Rectal smooth muscle tissue (tissue), 1 donor: ENCODE measurements at regions not wholly inside any gene's neighbourhood (a gene's known extent, or its start where the extent isn't known, plus 50 kb on each side); places are given as distances from the start of the nearest gene placed in this dataset.

Experiments used
- H3K27ac ChIP-seq: one replicate; pipeline ENCODE4 v1.7.0; 2013; ENCODE audit warnings: low read depth, low read length, inconsistent platforms
- H3K27me3 ChIP-seq: one replicate; pipeline ENCODE4 v1.7.0; 2013; ENCODE audit warnings: low read length; ENCODE audit not compliant: control insufficient read depth, insufficient read depth
- H3K36me3 ChIP-seq: one replicate; pipeline ENCODE4 v1.7.0; 2013; ENCODE audit warnings: low read length; ENCODE audit not compliant: control insufficient read depth, insufficient read depth
- H3K4me1 ChIP-seq: one replicate; pipeline ENCODE4 v1.7.0; 2013; ENCODE audit warnings: low read length; ENCODE audit not compliant: control insufficient read depth, insufficient read depth
- H3K4me3 ChIP-seq: one replicate; pipeline ENCODE4 v1.7.0; 2013; ENCODE audit warnings: low read length
- H3K9ac ChIP-seq: one replicate; pipeline ENCODE4 v1.7.0; 2013; ENCODE audit warnings: low read length

DNA sequence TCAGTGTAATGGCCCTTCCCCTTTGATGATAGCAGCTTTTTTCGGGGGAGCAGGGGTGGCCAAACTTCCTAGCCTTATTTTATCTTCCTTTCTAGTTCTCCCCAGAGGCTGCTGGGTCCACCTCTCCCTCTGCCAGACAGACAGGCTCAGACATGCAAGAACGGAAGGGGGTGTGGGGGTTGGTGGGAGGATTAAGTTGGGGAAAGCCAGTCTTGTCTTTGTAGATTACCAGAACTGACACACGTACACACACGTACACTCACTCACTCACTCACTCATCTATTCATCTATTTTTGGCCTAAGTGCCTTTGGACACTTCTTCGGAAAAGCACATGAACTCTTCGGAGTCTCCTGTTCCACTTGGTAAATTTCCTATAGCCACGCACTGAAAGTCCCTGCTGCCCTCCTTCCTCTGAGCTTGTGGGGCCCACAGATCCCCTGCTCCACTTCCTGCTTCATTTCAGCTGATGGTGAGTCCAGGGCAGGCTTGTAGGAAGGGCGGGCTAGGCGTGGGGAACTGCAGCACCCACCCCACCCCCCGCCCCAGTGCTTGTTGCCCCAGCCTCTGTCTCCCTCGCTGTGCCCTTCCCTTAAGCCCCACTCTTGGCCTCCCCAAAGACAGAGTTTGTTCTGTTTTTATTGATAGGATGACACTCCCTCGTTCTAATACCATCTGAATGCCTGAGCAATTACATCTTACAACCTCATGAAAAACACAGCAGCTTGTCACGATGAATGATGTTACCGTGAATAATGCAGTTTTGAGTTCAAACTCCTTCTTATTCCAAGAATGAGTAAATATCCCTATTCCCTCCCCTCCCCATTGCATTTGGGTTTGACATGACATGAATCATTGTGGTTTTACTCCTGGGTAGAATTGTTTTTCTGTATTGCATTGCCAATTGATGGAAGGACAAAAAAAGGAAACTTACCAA, 60.7 kb upstream of the ATP5PO start:
- Histone ChIP-seq H3K4me1 (no peaks in the 10 kb centered on the region), H3K9ac (no peak overlapping the region), H3K4me3 (no peak overlapping the region), H3K36me3 (no peaks in the 10 kb centered on the region), H3K27me3 (no peaks in the 10 kb centered on the region), H3K27ac (no peak overlapping the region)

DNA sequence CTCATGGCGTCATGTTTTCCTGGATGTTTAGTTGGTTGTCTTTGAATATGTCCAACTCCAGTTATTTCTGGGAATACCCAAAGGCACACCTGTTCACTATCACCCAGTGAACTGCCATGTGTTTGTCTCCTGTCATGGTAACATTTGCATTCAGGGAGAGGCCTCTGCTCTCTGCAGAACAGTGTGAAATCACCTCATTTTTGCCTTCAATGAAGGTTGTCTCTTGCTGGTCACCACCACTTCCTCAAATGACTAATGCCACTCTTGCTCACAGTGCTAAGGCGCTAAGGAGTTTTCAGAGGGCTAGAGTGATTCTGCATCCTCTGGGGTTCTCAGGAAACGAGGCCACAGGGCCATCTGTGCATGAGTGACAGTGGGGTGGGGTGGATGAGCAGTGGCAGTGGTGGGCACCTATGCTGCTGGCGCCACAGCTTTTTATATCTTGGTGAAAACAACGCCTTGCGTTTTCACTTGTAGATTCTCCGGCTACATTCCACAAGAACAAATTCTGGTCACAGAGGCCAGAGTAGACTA, 60.0 kb upstream of the ATP5PO start:
- H3K4me3 ChIP-seq: no peak overlapping the region
- H3K27me3 ChIP-seq: no peaks in the 10 kb centered on the region
- no peak overlapping the region for H3K9ac ChIP-seq
- no peak overlapping the region for H3K27ac ChIP-seq
- H3K4me1 ChIP-seq: no peaks in the 10 kb centered on the region
- no peaks in the 10 kb centered on the region for H3K36me3 ChIP-seq

DNA sequence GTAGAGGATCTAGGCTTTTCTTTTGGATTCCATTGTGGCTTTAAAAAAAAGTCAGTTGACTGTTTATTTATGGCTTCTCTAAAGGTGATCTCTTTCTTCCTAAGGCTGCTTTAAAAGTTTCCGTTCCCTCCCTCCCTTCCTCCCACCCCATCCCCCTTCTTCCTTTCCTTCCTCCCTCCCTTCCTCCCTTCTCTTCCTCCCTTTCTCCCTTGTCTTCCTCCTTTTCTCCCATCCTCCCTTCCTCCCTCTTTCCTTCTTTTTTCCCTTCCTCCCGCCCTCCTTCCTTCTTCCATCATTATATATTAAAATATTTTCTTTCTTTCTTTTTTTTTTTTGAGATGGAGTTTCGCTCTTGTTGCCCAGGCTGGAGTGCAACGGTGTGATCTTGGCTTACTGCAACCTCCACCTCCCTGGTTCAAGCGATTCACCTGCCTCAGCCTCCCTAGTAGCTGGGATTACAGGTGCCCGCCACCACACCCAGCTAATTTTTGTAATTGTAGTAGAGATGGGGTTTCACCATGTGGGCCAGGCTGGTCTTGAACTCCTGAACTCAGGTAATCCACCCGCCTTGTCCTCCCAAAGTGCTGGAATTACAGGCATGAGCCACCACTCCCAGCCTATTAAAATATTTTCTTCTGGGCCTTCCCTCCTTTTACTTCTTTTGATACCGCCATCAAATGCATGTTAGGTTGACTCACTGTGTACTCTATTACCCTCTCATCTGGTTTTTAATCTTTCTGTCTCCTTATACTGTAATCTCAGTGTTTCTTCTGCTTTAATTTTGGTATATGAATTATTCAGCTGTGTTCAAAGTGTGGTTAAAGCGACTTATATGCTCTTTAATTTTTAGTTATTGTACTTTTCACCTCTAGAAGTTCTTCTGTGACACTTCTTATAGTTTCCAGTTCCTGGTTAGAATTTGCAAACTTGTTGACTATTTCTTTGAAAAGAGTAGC, 59.2 kb upstream of the ATP5PO start:
- Histone ChIP-seq H3K4me1 (no peaks in the 10 kb centered on the region), H3K9ac (no peak overlapping the region), H3K36me3 (no peaks in the 10 kb centered on the region), H3K27ac (no peak overlapping the region), H3K27me3 (no peaks in the 10 kb centered on the region), H3K4me3 (no peak overlapping the region)

DNA sequence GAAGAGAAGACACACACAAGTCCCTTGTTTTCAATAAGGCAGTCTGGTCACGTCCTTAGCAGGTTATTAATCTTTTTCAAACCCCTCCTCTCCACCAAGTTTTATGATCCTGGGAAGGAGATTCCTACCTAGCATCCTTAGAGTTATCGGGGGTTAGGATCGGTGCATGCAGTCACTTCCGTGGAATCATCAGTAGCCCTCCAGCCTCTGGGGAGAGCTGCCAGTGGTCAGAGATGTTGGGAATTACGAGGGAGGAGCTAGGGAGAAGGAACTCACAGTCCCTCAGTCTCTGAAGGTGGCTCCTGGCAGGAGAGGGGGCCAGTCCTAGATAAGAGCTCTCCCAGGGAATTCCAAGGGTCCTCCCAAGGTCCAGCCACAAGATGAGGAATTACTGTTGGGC, 57.7 kb upstream of the ATP5PO start:
- no peaks in the 10 kb centered on the region for H3K4me1 ChIP-seq

DNA sequence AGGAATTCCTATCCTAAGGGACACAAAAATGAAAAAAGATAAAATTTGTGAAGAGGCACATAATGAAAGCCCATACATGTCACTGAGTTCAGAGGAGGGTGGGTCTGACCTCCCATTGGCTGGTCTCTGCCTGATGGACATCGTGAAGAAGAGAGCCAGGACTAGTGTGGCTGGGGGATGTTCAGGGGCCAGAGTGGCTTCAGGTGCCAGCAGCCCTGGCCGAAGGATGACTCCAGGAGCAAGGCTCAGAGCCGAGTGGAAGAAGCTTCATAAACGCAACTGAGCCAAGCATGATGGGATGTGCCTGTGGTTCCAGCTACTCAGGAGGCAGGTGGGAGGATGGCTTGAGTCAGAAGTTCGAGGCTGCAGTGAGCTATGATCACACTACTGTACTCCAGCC, 56.9 kb upstream of the ATP5PO start:
- Histone ChIP-seq H3K9ac (no peak overlapping the region), H3K4me1 (no peaks in the 10 kb centered on the region), H3K27ac (no peak overlapping the region), H3K36me3 (no peaks in the 10 kb centered on the region), H3K4me3 (no peak overlapping the region), H3K27me3 (no peaks in the 10 kb centered on the region)

More for the DNA sequence above, 57.7 kb upstream of the ATP5PO start:
- Histone ChIP-seq H3K27ac (no peak overlapping the region), H3K27me3 (no peaks in the 10 kb centered on the region), H3K9ac (no peak overlapping the region), H3K36me3 (no peaks in the 10 kb centered on the region), H3K4me3 (no peak overlapping the region)

DNA sequence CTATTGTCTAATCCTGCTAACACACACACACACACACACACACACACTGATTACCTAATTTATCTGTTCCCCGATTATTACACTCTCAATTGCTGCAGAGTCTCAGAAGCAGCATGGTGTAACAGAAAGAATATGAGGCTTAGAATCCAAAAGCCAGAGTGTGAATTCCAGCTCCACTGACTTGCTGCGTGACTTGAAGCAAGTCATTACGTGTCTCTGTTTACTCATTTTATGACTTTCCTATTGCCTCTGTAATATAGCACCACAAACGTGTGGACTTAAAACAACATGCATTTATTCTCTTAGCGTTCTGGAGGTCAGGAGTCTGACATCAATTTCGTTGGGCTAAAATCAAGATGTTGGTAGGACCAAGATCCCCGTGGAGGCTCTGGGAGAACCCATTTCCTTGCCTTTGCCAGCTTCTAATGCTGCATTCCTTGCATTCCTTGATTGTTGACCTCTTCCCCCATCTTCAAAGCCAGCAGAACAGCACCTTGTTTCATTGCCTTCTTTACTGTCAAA, 55.9 kb upstream of the ATP5PO start:
- no peak overlapping the region for H3K27ac ChIP-seq
- H3K36me3 ChIP-seq: no peaks in the 10 kb centered on the region

DNA sequence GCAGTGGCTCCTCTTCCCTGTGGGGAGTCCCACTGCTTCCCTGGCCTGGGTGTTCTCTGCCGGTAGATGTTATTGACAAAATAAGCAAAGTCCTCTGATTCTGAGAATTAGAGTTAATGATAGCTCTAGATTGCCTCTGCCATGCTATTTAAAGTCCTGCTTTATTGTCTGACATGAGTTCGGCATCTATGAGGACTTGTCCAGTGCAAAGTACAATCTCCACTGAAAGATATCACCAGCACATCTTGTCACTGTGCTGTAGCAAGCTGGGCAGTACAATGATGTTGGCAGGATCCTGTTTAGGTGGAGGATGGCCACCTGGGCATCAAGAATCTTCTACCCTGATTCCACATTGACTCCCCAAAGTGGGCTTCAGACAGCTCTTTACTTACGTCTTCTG, 54.0 kb upstream of the ATP5PO start:
- Histone ChIP-seq H3K4me3 (no peak overlapping the region), H3K36me3 (no peaks in the 10 kb centered on the region), H3K27me3 (no peaks in the 10 kb centered on the region), H3K4me1 (no peaks in the 10 kb centered on the region), H3K27ac (no peak overlapping the region), H3K9ac (no peak overlapping the region)

More for the DNA sequence above, 55.9 kb upstream of the ATP5PO start:
- no peak overlapping the region for H3K4me3 ChIP-seq
- no peaks in the 10 kb centered on the region for H3K4me1 ChIP-seq
- H3K27me3 ChIP-seq: no peaks in the 10 kb centered on the region
- no peak overlapping the region for H3K9ac ChIP-seq

DNA sequence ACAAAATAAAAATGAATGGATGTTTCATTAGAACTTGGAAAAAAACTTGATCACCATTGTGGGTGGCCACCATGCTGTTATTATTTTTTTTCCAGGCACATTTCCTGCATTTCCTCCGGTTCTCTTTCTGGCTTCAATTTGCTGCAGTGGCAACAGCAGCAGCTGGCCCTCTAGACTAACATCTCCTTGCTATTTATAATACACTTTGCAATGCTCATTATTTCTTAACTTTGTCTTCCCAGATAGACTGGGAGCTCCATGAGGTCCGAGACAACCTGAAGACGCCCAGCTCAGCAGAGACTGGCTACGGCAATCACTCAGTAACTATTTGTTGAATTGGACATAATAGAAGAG, 53.4 kb upstream of the ATP5PO start:
- Histone ChIP-seq H3K27ac (no peak overlapping the region), H3K4me1 (no peaks in the 10 kb centered on the region), H3K4me3 (no peak overlapping the region), H3K27me3 (no peaks in the 10 kb centered on the region), H3K9ac (no peak overlapping the region), H3K36me3 (no peaks in the 10 kb centered on the region)

DNA sequence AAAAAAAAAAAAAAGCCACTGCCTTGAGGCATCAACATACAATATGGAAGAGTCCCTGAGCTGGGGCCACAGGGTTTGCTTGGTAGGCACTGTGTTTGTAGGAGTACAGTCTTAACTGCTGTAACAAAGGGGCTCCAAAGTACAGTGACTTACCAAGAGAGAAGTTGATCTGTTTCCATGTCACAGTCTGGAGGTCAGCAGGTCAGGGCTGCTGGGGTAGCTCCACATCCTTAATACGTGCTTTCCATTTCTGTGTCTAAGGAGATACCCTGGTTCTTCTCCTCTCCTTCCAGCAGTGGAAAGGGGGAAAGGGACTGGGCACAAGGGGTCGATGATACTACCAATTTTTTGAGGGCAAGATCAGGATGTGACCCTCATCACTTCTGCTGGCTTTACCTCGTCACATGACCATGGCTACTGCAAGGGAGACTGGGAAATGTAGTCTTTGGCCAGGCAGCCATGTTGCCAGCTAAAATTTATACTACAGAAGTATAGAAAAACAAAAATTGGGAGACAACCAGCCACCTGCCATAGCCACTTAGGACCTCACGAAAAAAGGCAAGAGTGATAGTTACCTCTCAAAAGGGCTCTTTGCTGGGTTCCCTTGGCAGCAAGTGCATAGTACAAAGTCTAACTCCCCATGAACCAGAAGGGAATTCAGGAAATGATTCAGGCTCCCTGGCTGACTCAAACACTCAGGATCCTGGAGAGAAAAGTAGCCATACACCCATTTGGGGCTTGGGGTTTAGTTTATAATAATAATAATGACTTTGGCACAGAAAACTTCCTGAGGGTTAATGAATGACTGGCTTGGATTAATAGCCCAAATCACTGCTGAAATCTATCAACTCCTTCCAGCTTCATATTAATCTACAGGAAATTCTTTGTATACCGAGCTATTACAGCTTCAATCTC, 52.7 kb upstream of the ATP5PO start:
- Histone ChIP-seq H3K27ac (no peak overlapping the region), H3K4me1 (no peaks in the 10 kb centered on the region), H3K27me3 (no peaks in the 10 kb centered on the region), H3K4me3 (no peak overlapping the region), H3K36me3 (no peaks in the 10 kb centered on the region), H3K9ac (no peak overlapping the region)

DNA sequence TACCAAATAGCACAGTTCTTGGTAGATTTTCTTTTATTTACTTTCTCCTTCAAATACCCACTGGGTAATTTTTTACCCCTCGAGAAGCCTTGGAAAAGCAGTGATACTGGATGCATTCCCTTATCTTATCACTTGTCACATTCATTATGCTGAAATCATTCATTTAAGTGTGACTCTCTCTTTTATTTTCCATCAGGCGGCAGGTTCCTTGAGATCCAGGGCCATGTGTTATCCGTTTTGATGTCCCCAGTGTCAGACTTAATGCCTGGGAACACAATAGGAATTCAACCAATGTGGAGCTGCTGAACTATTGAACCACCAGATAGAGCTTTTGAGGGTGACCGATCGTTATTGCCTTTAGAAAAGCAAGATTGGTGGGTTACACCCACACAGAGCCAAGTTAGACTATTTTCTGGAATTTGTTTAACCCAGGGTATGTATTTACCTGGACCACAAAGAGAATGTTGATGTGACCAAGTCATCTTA, 51.5 kb upstream of the ATP5PO start:
- no peak overlapping the region for H3K27ac ChIP-seq
- H3K27me3 ChIP-seq: no peaks in the 10 kb centered on the region
- no peaks in the 10 kb centered on the region for H3K36me3 ChIP-seq
- no peak overlapping the region for H3K9ac ChIP-seq
- no peaks in the 10 kb centered on the region for H3K4me1 ChIP-seq
- no peak overlapping the region for H3K4me3 ChIP-seq

DNA sequence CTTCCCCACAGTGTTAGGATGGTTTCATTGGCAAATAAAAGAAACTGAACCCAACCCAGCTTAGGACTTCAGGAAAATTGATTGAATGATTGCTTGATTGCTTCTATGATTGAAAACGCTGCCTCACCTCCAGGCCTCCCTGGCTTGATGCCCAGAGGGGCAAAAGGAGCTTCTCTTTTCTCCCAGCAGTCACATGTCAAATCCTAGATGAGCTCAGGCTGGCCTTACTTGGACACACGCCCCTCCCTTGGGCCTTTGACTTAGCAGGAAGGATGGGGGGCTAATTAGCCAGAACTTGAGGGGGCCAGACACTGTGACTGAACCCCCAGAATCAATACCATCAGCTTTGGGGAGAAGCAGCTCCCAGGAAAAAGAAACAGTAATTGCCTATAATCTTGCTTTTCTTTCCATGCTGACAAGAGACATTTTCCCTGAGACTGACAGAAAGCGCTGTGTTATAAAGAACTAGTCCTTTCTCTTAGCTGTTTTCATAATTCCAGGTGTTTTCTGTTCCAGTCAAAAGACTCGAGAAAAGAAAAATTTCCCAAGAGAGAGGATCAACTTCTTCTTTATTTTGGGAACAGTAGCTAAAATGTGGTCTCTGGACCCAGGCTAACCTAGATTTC, 50.8 kb upstream of the ATP5PO start:
- H3K4me1 ChIP-seq: no peaks in the 10 kb centered on the region
- no peaks in the 10 kb centered on the region for H3K27me3 ChIP-seq
- H3K9ac ChIP-seq: no peak overlapping the region
- H3K4me3 ChIP-seq: no peak overlapping the region
- H3K27ac ChIP-seq: no peak overlapping the region
- H3K36me3 ChIP-seq: no peaks in the 10 kb centered on the region
